ENCODE measurements at regions not wholly inside any gene's neighbourhood (a gene's known extent, or its start where the extent isn't known, plus 50 kb on each side); places are given as distances from the start of the nearest gene placed in this dataset.

DNA sequence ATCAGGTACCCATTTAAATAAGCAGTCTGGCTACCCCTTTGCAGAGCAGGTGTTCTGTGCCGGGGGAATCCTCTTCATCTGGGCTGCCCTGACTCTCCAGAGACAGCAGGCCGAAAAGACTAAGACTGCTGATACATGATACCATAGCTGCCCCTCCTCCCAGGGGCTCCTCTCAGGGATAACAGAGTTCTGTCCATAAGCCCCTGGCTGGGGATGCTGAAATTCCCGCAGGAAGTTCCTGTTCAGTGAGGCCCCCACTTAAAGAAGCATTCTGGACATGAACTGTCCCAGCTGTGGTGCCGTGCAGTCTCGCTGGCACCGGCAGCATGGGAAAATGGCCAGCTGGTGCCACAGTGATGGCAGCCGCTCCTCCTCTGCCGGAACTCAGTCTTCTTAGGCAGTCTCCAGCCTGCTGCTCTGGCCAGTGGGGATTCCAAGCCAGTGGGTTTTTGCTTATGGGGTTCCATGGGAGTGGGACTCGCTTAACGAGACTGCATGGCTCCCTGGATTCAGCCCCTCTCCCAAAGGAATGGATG is 1026.2 kb downstream of the NAALADL2 start:
- Histone ChIP-seq H3K27ac (ENCODE audit: low read depth, low read length) (no peak overlapping the region), H3K4me3 (ENCODE audit: insufficient read depth, low read depth, low read length) (no peak overlapping the region), H3K4me2 (ENCODE audit: low read length) (no peak overlapping the region), H3K9me3 (ENCODE audit: insufficient read depth, low read depth, low read length) (no peaks in the 10 kb centered on the region), H3K36me3 (ENCODE audit: insufficient read depth, low read length) (no peaks in the 10 kb centered on the region), H2AFZ (ENCODE audit: low read depth, low read length) (no peak overlapping the region), H3K4me1 (ENCODE audit: insufficient read depth, low read length) (no peaks in the 10 kb centered on the region), H3K9ac (ENCODE audit: low read length) (no peak overlapping the region), H3K79me2 (ENCODE audit: insufficient read depth, low read length) (no peaks in the 10 kb centered on the region), H3K27me3 (ENCODE audit: insufficient read depth, low read length) (no peaks in the 10 kb centered on the region), H4K20me1 (ENCODE audit: insufficient read depth, low read length) (no peaks in the 10 kb centered on the region)
- TF ChIP-seq, protein P1, sequence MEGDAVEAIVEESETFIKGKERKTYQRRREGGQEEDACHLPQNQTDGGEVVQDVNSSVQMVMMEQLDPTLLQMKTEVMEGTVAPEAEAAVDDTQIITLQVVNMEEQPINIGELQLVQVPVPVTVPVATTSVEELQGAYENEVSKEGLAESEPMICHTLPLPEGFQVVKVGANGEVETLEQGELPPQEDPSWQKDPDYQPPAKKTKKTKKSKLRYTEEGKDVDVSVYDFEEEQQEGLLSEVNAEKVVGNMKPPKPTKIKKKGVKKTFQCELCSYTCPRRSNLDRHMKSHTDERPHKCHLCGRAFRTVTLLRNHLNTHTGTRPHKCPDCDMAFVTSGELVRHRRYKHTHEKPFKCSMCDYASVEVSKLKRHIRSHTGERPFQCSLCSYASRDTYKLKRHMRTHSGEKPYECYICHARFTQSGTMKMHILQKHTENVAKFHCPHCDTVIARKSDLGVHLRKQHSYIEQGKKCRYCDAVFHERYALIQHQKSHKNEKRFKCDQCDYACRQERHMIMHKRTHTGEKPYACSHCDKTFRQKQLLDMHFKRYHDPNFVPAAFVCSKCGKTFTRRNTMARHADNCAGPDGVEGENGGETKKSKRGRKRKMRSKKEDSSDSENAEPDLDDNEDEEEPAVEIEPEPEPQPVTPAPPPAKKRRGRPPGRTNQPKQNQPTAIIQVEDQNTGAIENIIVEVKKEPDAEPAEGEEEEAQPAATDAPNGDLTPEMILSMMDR (IDR thresholded peaks at IDR 0.05; ENCODE audit: insufficient read depth, low read depth, low read length), result no peak
- TF ChIP-seq EZH2 (IDR thresholded peaks at IDR 0.05; ENCODE audit: insufficient read depth, low read length), result no peak
- Mint-ChIP-seq H3K4me1 (ENCODE audit: low read depth, unreplicated experiment) (no peaks in the 10 kb centered on the region), H3K4me3 (ENCODE audit: unreplicated experiment) (no peak overlapping the region), H3K36me3 (ENCODE audit: low read depth, unreplicated experiment) (no peaks in the 10 kb centered on the region), H3K27ac (ENCODE audit: unreplicated experiment) (no peak overlapping the region), H3K27me3 (ENCODE audit: low read depth, unreplicated experiment) (no peaks in the 10 kb centered on the region), H3K9me3 (ENCODE audit: unreplicated experiment) (peaks cover 4% of the 10 kb centered on the region)
- FAIRE-seq (no peak), DNase-seq (ENCODE audit: low read depth) (no peak)

DNA sequence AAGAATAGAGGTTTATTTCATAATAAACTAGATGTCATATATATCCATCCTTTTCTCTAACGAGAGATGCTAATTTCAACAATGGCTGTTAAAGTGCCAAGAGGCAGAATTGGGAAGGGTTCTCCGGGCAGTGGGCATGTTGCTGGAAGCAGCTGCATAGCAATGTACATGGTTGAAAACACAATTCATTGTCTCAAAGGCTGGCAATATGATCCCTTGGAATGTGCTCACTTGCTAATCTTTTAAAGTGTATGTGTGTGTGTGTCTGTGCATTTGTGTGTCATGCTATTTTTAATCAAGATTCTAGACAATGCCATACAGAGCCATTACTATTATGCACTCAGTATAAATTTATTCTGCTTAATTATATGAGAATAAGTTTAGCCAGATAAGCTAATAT is 1020.3 kb downstream of the NAALADL2 start:
- Histone ChIP-seq H3K4me3 (ENCODE audit: insufficient read depth, low read depth, low read length) (no peak overlapping the region), H3K79me2 (ENCODE audit: insufficient read depth, low read length) (no peaks in the 10 kb centered on the region), H3K9me3 (ENCODE audit: insufficient read depth, low read depth, low read length) (no peaks in the 10 kb centered on the region), H3K4me2 (ENCODE audit: low read length) (no peak overlapping the region), H3K36me3 (ENCODE audit: insufficient read depth, low read length) (no peaks in the 10 kb centered on the region), H3K27me3 (ENCODE audit: insufficient read depth, low read length) (no peaks in the 10 kb centered on the region), H3K4me1 (ENCODE audit: insufficient read depth, low read length) (no peaks in the 10 kb centered on the region), H3K27ac (ENCODE audit: low read depth, low read length) (no peak overlapping the region), H3K9ac (ENCODE audit: low read length) (no peak overlapping the region), H4K20me1 (ENCODE audit: insufficient read depth, low read length) (no peaks in the 10 kb centered on the region), H2AFZ (ENCODE audit: low read depth, low read length) (no peak overlapping the region)
- Mint-ChIP-seq H3K4me1 (ENCODE audit: low read depth, unreplicated experiment) (no peaks in the 10 kb centered on the region), H3K4me3 (ENCODE audit: unreplicated experiment) (no peak overlapping the region), H3K9me3 (ENCODE audit: unreplicated experiment) (peaks cover 4% of the 10 kb centered on the region), H3K36me3 (ENCODE audit: low read depth, unreplicated experiment) (no peaks in the 10 kb centered on the region), H3K27me3 (ENCODE audit: low read depth, unreplicated experiment) (no peaks in the 10 kb centered on the region), H3K27ac (ENCODE audit: unreplicated experiment) (no peak overlapping the region)
- TF ChIP-seq, protein P1 (IDR thresholded peaks at IDR 0.05; ENCODE audit: insufficient read depth, low read depth, low read length), result no peak
- FAIRE-seq, result no peak
- no peak for DNase-seq (ENCODE audit: low read depth)

DNA sequence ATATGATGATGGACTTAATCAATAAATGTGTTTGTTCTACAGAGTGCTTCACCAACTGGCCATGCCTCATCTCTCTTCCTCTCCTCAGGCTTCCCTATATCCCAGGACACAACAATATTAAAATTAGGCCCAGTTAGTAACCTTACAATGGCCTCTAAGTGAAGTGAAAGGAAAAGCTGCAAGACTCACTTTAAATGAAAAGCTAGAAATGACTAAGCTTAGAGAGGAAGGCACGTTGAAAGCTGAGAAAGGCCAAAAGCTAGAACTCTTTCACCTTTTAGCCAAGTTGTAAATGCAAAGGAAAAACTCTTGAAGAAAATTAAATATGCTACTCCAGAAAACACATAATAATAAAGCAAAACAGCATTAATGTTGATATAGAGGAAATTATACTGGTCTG is 1010.3 kb downstream of the NAALADL2 start:
- H3K27me3 ChIP-seq (ENCODE audit: insufficient read depth, low read length), result no peaks in the 10 kb centered on the region
- H3K36me3 ChIP-seq (ENCODE audit: insufficient read depth, low read length), result no peaks in the 10 kb centered on the region
- H2AFZ ChIP-seq (ENCODE audit: low read depth, low read length), result no peak overlapping the region
- no peak overlapping the region for H3K9ac ChIP-seq (ENCODE audit: low read length)
- H3K27ac ChIP-seq (ENCODE audit: low read depth, low read length), result no peak overlapping the region
- no peaks in the 10 kb centered on the region for H3K9me3 ChIP-seq (ENCODE audit: insufficient read depth, low read depth, low read length)
- Mint-ChIP-seq H3K9me3 (ENCODE audit: unreplicated experiment) (peaks cover 7% of the 10 kb centered on the region), H3K27ac (ENCODE audit: unreplicated experiment) (no peak overlapping the region), H3K4me1 (ENCODE audit: low read depth, unreplicated experiment) (no peaks in the 10 kb centered on the region), H3K36me3 (ENCODE audit: low read depth, unreplicated experiment) (no peaks in the 10 kb centered on the region), H3K27me3 (ENCODE audit: low read depth, unreplicated experiment) (no peaks in the 10 kb centered on the region), H3K4me3 (ENCODE audit: unreplicated experiment) (no peak overlapping the region)
- H3K4me1 ChIP-seq (ENCODE audit: insufficient read depth, low read length), result no peaks in the 10 kb centered on the region
- H3K79me2 ChIP-seq (ENCODE audit: insufficient read depth, low read length), result no peaks in the 10 kb centered on the region
- no peak overlapping the region for H3K4me3 ChIP-seq (ENCODE audit: insufficient read depth, low read depth, low read length)
- H3K4me2 ChIP-seq (ENCODE audit: low read length), result no peak overlapping the region
- no peak for TF ChIP-seq EZH2 (IDR thresholded peaks at IDR 0.05; ENCODE audit: insufficient read depth, low read length)
- TF ChIP-seq, protein P1 (IDR thresholded peaks at IDR 0.05; ENCODE audit: insufficient read depth, low read depth, low read length), result no peak
- no peak for DNase-seq (ENCODE audit: low read depth)
- no peaks in the 10 kb centered on the region for H4K20me1 ChIP-seq (ENCODE audit: insufficient read depth, low read length)
- FAIRE-seq, result no peak

All from astrocyte (in vitro differentiated cells and primary cell).